ENCODE measurements at regions not wholly inside any gene's neighbourhood (a gene's known extent, or its start where the extent isn't known, plus 50 kb on each side); places are given as distances from the start of the nearest gene placed in this dataset.
"Not testable (repeated sequence)": the region's sequence is repeated elsewhere in the genome, so short reads cannot be mapped to it uniquely, and the experiment has no call there.

- DNase-seq, result no peak
Measured at GRCh38 chr5:126233256-126233655, 190.0 kb upstream of the GRAMD2B start.

- DNase-seq, result peak; percentile 59
Measured at GRCh38 chr5:126234563-126235195, 188.5 kb upstream of the GRAMD2B start.

GRCh38 chr5:126235628-126236027 is 187.6 kb upstream of the GRAMD2B start:
- no peak for DNase-seq

GRCh38 chr5:126236994-126237393 is 186.2 kb upstream of the GRAMD2B start:
- DNase-seq, result no peak

- no peak for DNase-seq
Measured at GRCh38 chr5:126248611-126249010, 174.6 kb upstream of the GRAMD2B start.

GRCh38 chr5:126251024-126251423 is 172.2 kb upstream of the GRAMD2B start:
- DNase-seq, result no peak

GRCh38 chr5:126253406-126253805 is 169.8 kb upstream of the GRAMD2B start:
- DNase-seq, result no peak

GRCh38 chr5:126263591-126264184 is 159.5 kb upstream of the GRAMD2B start:
- no peak for DNase-seq

GRCh38 chr5:126265917-126266316 is 157.3 kb upstream of the GRAMD2B start:
- no peak for DNase-seq

- no peak for DNase-seq
Measured at GRCh38 chr5:126267438-126267837, 155.8 kb upstream of the GRAMD2B start.

GRCh38 chr5:126268697-126269315 is 154.4 kb upstream of the GRAMD2B start:
- DNase-seq, result no peak

GRCh38 chr5:126269511-126269910 is 153.7 kb upstream of the GRAMD2B start:
- DNase-seq, result no peak

GRCh38 chr5:126271141-126271540 is 152.1 kb upstream of the GRAMD2B start:
- no peak for DNase-seq

- DNase-seq, result no peak
Measured at GRCh38 chr5:126274076-126274762, 149.0 kb upstream of the GRAMD2B start.

GRCh38 chr5:126274763-126275125 is 148.5 kb upstream of the GRAMD2B start:
- no peak for DNase-seq

- no peak for DNase-seq
Measured at GRCh38 chr5:126277762-126278161, 145.4 kb upstream of the GRAMD2B start.

GRCh38 chr5:126280343-126280742 is 142.9 kb upstream of the GRAMD2B start:
- no peak for DNase-seq

GRCh38 chr5:126280846-126281245 is 142.4 kb upstream of the GRAMD2B start:
- DNase-seq, result no peak

GRCh38 chr5:126284977-126285696 is 138.1 kb upstream of the GRAMD2B start:
- no peak for DNase-seq

- not testable (repeated sequence) for DNase-seq
Measured at GRCh38 chr5:126296121-126296520, 127.1 kb upstream of the GRAMD2B start.

- no peak for DNase-seq
Measured at GRCh38 chr5:126300293-126300692, 122.9 kb upstream of the GRAMD2B start.

- DNase-seq, result no peak
Measured at GRCh38 chr5:126301056-126301455, 122.2 kb upstream of the GRAMD2B start.

- no peak for DNase-seq
Measured at GRCh38 chr5:126309860-126310259, 113.3 kb upstream of the GRAMD2B start.

All from islet precursor cell (in vitro differentiated cells).